HG02642 (cell line): ENCODE measurements at regions not wholly inside any gene's neighbourhood (a gene's known extent, or its start where the extent isn't known, plus 50 kb on each side); places are given as distances from the start of the nearest gene placed in this dataset.

ENCODE experiments used
- ATAC-seq: cut with Tn5 transposase; IDR thresholded peaks from one replicate; pipeline ENCODE4 v1.9.1; 2021; ENCODE audit warnings: mild to moderate bottlenecking; ENCODE audit not compliant: unreplicated experiment, poor library complexity

GRCh38 chr6:168892031-168892430, 361.6 kb downstream of the THBS2 start:
- ATAC-seq, result no peak

GRCh38 chr6:168890981-168891365, 362.7 kb downstream of the THBS2 start:
- no peak for ATAC-seq

DNA sequence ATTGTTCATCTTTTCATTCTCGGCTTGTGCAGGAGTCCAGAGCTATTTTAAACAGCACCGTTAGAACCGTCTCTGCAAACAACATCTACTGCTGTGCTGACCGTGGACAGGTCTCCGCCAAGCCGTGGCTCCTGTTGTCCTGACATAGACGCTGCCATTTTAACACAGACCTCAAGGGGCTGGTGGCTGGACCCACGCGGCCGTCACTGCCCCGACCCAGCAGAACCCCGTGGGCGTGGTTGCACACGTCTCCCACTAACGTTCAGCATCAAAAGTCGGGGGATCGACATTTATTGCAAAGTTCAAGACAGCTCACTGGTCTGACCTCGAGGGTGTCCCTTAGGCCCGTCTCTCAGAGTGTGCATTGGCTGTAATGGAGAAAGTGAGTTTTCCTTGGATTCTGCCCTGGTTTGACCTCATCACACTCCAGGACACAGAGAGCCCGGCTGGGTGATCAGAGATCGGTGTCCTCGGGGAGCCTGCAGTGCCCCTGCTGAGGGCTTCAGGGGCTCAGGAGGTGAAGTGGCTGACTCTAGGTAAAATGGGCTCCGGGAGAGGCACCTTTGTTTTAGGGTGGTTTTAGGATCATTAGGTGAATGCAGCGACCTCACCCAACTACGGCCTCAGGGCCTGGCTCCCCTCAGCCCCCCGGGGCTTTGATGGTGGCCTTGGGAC, 363.2 kb downstream of the THBS2 start:
- ATAC-seq, result no peak

GRCh38 chr6:168888786-168889345, 364.8 kb downstream of the THBS2 start:
- ATAC-seq, result no peak

- ATAC-seq, result no peak
Observed at GRCh38 chr6:168888102-168888501, 365.5 kb downstream of the THBS2 start.

DNA sequence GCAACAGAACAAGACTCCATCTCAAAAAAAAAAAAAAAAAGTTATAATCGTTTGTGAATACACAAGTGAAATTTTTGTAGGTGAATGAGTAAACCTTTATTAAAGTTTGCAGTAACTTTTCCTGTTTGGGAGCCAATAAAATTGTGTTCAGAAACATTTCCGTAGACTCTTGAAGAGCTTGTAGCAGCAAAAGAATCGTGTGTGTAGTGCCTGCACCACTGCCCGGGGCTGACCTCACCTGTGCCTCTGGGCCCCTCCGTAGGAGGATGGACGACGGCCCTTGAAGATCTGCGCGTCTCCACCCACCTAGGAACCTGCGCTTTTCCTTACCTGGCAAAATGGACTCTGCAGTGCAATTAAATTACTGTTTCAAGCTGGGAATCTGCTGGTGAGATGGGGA, 366.0 kb downstream of the THBS2 start:
- no peak for ATAC-seq

DNA sequence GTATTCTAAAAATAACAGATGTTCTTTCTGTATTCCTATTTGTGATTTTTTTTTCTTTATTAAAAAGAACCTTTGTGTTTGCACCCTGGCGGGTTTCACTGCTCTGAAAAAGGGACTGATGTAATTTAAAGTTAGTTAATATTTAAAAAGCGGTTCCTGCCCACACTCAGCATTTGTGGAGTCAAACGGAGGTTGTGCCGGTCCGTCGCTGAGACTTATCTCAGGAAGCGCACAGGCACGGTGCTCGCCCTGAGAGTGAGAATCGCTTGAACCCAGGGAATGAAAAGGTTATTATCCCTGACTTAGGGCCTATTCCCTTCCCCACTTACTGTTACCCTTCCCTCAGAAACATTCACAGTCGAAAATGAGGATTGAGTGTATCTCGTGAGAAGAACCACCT, 366.7 kb downstream of the THBS2 start:
- no peak for ATAC-seq

DNA sequence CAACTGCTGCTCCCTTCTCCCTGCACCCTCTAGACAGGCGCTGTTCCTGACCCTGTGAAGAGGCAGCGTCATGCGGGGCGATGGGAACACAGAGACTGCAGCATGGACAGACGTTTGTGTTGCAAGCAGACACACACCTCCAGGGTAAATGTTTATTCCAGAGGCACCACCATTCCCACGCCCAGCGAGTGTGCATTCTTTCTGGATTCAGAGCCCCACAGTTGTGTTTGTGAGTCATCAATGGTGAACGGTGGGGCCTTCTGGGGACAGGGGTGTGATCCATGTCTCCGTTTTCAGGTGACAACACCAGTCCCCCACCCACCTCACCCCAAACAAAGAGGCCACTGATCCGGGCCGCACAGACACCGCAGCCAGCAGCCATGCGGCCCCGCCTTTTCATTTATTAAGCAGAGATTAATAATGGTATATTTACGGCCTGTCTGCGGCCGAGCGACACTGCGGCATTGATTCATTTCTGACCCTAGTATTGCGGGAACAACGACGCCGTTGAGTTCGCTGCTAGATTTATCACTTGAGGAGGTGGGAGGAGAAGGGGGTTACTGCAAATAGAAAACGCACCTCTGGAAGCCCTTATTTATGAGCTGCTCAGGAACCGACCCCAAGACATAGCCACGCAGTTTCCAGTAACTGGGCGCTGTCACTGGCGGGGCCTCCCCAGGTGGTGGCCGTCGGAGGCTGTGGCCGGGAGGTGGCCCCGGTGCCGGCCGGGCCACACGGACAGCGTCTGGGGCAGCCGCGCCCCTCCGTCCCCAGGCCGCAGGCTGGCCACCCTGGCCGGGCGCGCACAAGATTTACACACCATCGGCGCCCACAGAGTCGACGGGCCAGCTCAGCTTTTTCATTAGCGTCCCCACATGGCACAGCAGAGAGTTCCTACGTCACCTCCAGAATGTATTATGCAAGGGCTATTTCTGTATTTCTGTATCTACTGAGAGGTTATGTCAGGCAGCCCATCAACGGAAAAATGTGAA, 367.6 kb downstream of the THBS2 start:
- ATAC-seq, result no peak

DNA sequence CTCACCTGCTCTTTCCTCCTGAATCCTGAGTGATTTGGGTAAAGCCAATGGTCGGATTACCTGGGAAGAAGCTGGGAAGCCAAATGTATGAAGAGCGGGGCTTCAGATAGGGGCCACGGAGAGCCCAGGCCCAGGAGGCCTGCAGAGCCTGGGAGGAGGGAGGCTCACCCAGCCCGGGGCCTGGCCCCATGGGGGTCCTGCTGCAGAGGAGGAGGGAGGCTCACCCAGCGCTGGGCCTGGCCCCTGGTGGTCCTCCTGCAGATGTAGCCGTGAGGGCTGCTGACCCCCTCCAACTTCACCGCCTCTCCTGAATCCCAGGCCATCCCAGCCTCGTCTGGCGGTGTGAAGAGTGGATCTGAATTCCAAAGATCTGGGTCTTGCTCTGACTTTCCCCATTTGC, 368.4 kb downstream of the THBS2 start:
- no peak for ATAC-seq

- peak; percentile 86 for ATAC-seq
Observed at GRCh38 chr6:168884646-168885086, 369.0 kb downstream of the THBS2 start.

DNA sequence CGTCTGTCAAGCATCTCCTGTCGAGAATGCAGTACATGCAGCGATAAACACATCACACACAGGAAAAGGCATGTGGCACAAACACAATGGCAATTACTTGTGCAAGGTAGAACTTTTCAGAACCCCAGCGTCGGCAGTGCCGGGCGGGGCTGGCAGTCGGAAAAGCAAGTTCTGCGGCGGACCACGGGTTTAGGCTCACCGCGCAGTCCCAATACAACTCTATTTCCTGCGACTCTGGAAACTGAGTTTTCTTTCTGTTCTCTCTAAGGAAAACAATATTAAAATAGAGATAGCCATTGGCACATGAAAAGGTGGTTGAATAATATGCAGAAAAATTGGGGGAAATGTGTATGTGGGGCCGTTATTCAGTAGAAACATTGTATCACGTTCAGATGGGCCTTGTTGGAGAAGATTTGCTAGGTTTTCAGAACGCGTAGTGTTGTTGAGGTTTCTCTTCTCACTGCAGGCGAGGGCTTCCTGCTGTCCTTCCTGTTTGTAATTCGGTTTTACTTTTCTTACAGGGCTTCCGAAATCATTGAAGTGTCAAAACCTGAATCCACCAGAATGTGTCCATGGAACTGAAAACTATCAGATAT, 369.5 kb downstream of the THBS2 start:
- ATAC-seq, result peak; percentile 27

DNA sequence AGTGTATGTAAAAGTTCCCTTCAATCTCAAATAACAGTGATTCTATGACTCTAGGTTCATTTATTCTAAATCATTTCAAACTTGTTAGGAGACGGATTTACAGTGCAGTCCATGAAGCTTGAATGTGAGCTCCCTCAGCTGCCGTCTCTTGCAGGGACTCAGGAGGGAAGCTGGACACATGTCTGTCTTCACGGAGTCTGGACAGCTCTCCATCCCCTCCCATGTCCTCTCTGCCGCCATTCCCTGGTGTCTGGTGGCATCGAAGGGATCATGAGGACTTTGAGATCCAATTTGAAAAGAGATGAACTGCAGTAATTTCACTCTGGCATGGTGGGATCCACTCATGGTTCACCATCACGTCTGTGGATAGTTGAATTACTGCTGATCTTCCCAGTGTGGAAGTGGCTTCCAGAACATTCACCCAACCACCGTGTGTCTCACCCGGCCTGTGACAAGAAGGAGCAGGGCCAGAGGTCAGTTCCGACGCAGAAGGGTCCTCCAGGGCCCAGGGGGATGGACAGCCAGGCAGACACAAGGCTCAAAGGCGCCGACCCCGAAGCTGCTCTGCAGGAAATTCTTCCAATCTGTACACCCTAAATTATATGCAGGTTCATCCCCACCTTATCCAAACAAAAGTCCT, 370.1 kb downstream of the THBS2 start:
- ATAC-seq, result no peak

GRCh38 chr6:168880271-168880670, 373.4 kb downstream of the THBS2 start:
- ATAC-seq, result no peak

- ATAC-seq, result no peak
Observed at GRCh38 chr6:168877821-168878282, 375.8 kb downstream of the THBS2 start.

- ATAC-seq, result no peak
Observed at GRCh38 chr6:168876956-168877355, 376.7 kb downstream of the THBS2 start.

GRCh38 chr6:168875811-168876576, 377.7 kb downstream of the THBS2 start:
- no peak for ATAC-seq

DNA sequence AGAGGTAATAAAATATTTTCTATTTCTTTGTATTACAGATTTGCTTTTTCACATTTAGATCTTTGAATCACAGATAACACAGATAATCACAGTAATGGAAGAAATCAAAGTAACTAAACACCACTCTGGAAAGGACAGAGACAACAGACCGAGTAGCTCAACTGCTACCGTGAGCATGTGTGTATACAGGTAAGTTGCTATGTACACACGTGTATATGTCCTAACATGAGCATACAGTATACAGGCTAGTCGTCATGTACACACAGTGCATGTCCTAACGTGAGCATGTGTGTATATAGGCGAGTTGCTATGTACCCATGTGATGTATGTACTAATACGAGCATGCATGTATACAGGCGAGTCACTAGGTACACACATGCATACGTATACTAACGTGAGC, 379.0 kb downstream of the THBS2 start:
- ATAC-seq, result no peak

DNA sequence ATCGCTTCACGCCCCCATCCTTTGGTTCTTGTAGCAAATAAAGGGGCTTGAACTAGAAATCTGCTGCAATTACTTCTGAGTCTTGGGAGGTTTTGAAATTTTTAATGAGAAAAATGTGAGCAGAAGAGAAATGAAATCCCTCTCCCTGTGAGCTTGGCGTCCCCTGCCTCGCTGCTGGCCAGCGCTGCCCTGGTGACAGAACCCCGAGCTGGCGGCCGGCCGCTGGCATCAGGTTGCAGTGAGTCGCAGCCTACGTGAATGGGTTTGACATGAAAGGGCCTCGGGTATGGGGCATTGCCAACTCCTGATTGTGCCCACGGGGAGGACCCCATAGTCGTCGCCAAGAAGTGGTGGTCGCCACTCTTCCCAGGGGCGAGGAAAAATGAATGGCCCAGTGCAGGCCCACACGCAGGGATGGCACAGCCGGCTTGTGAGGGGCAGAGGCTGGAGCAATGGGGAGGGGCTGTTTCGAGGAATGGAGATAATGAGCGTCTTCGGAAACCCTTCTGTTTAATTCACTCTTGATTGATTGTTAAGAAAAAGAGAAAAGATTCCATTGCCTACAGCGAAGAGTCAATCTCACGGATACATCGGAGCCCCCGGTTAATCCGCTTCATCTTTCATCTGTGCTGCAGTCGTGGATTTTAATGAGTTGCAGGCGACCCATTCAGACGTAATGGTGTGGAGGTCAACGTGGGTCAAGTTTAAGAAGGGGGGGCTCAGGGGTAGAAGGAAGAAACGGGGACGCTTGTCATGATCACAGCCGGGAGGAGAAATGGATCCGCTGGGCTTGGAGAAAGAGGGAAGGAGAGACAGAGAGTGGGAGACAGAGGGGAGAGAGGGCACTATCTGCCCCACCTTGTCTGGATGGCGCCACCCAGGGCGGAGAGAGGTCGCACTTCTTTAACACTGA, 380.1 kb downstream of the THBS2 start:
- no peak for ATAC-seq
